ENCODE measurements at regions not wholly inside any gene's neighbourhood (a gene's known extent, or its start where the extent isn't known, plus 50 kb on each side); places are given as distances from the start of the nearest gene placed in this dataset.

- H3K27me3 ChIP-seq (ENCODE audit: control insufficient read depth, insufficient read depth, low read length): no peaks in the 10 kb centered on the region
- POLR2A ChIA-PET: no interaction called here
- no peak for DNase-seq (ENCODE audit: low read depth, low spot score)
- H3K9me3 ChIP-seq (ENCODE audit: control insufficient read depth, insufficient read depth, low read length): no peaks in the 10 kb centered on the region
- H3K4me3 ChIP-seq (ENCODE audit: low read depth, low read length): no peak overlapping the region
- CTCF ChIA-PET: interaction anchor here (1.7 kb wide), 1 partner anchor 379 kb away, joined by 5 read pairs; no protein-coding TSS in a partner anchor
- no peak for TF ChIP-seq CTCF (IDR thresholded peaks at IDR 0.05; ENCODE audit: low read depth, low read length)
- no peak overlapping the region for H3K27ac ChIP-seq (ENCODE audit: low read depth, low read length)
Measured at GRCh38 chr3:117618462-117618861, 908.9 kb downstream of the TUSC7 start.

GRCh38 chr3:117619805-117620204, 910.2 kb downstream of the TUSC7 start:
- ChIA-PET POLR2A (no interaction called here), CTCF (no interaction called here)
- no peak overlapping the region for H3K4me3 ChIP-seq (ENCODE audit: low read depth, low read length)
- H3K27me3 ChIP-seq (ENCODE audit: control insufficient read depth, insufficient read depth, low read length): no peaks in the 10 kb centered on the region
- no peak for TF ChIP-seq CTCF (IDR thresholded peaks at IDR 0.05; ENCODE audit: low read depth, low read length)
- no peak overlapping the region for H3K27ac ChIP-seq (ENCODE audit: low read depth, low read length)
- H3K9me3 ChIP-seq (ENCODE audit: control insufficient read depth, insufficient read depth, low read length): no peaks in the 10 kb centered on the region
- no peak for DNase-seq (ENCODE audit: low read depth, low spot score)

GRCh38 chr3:117622171-117622841, 912.7 kb downstream of the TUSC7 start:
- Histone ChIP-seq H3K27me3 (ENCODE audit: control insufficient read depth, insufficient read depth, low read length) (no peaks in the 10 kb centered on the region), H3K9me3 (ENCODE audit: control insufficient read depth, insufficient read depth, low read length) (no peaks in the 10 kb centered on the region), H3K4me3 (ENCODE audit: low read depth, low read length) (no peak overlapping the region), H3K27ac (ENCODE audit: low read depth, low read length) (peak overlapping the region; percentile 47)
- POLR2A ChIA-PET: no interaction called here
- CTCF ChIA-PET: no interaction called here
- no peak for TF ChIP-seq CTCF (IDR thresholded peaks at IDR 0.05; ENCODE audit: low read depth, low read length)
- DNase-seq (ENCODE audit: low read depth, low spot score): peak; percentile 60

- H3K27me3 ChIP-seq (ENCODE audit: control insufficient read depth, insufficient read depth, low read length): no peaks in the 10 kb centered on the region
- no peak overlapping the region for H3K4me3 ChIP-seq (ENCODE audit: low read depth, low read length)
- DNase-seq (ENCODE audit: low read depth, low spot score): no peak
- no peak for TF ChIP-seq CTCF (IDR thresholded peaks at IDR 0.05; ENCODE audit: low read depth, low read length)
- ChIA-PET POLR2A (no interaction called here), CTCF (no interaction called here)
- H3K9me3 ChIP-seq (ENCODE audit: control insufficient read depth, insufficient read depth, low read length): no peaks in the 10 kb centered on the region
- H3K27ac ChIP-seq (ENCODE audit: low read depth, low read length): no peak overlapping the region
Measured at GRCh38 chr3:117624424-117624823, 914.8 kb downstream of the TUSC7 start.

- Histone ChIP-seq H3K4me3 (ENCODE audit: low read depth, low read length) (no peak overlapping the region), H3K27ac (ENCODE audit: low read depth, low read length) (no peak overlapping the region), H3K27me3 (ENCODE audit: control insufficient read depth, insufficient read depth, low read length) (no peaks in the 10 kb centered on the region), H3K9me3 (ENCODE audit: control insufficient read depth, insufficient read depth, low read length) (no peaks in the 10 kb centered on the region)
- ChIA-PET POLR2A (no interaction called here), CTCF (interaction anchor here (1.2 kb wide), 1 partner anchor 72 kb away, joined by 3 read pairs; no protein-coding TSS in a partner anchor)
- no peak for DNase-seq (ENCODE audit: low read depth, low spot score)
- TF ChIP-seq CTCF (IDR thresholded peaks at IDR 0.05; ENCODE audit: low read depth, low read length): no peak
Measured at GRCh38 chr3:117625174-117625573, 915.6 kb downstream of the TUSC7 start.
